ENCODE measurements at regions not wholly inside any gene's neighbourhood (a gene's known extent, or its start where the extent isn't known, plus 50 kb on each side); places are given as distances from the start of the nearest gene placed in this dataset.

DNA sequence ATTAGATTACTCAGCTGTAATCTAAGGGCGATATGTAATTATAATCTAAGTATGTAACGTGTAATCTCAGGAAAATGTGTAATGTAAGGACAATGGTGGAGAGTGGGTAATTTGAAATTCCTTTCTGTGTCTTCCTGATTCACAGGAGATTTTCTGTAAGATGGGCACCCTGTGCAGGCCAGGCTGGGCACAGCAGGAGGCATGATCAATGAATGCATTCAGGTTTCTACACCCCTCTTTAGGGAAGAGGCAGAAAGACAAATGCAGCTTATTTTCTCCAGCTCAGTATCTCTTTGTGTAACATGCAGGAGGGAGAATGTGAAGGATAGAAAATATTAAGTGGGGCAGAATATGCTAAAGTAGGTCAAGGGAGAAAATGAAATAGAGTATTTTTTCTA, 320.1 kb downstream of the PIK3C3 start:
- Histone ChIP-seq H3K4me1 (peaks cover 4% of the 10 kb centered on the region), H3K4me3 (no peak overlapping the region), H3K9me3 (no peaks in the 10 kb centered on the region), H3K36me3 (no peaks in the 10 kb centered on the region), H3K27me3 (no peaks in the 10 kb centered on the region), H3K9ac (ENCODE audit: low read depth in 2 of 2, low read length in 2 of 2) (no peak overlapping the region), H3K27ac (no peak overlapping the region)
- no peak for DNase-seq
- TF ChIP-seq, protein P1, sequence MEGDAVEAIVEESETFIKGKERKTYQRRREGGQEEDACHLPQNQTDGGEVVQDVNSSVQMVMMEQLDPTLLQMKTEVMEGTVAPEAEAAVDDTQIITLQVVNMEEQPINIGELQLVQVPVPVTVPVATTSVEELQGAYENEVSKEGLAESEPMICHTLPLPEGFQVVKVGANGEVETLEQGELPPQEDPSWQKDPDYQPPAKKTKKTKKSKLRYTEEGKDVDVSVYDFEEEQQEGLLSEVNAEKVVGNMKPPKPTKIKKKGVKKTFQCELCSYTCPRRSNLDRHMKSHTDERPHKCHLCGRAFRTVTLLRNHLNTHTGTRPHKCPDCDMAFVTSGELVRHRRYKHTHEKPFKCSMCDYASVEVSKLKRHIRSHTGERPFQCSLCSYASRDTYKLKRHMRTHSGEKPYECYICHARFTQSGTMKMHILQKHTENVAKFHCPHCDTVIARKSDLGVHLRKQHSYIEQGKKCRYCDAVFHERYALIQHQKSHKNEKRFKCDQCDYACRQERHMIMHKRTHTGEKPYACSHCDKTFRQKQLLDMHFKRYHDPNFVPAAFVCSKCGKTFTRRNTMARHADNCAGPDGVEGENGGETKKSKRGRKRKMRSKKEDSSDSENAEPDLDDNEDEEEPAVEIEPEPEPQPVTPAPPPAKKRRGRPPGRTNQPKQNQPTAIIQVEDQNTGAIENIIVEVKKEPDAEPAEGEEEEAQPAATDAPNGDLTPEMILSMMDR (IDR thresholded peaks at IDR 0.05), result no peak
- intact Hi-C loops (cut with DNase I), result no loop called here

DNA sequence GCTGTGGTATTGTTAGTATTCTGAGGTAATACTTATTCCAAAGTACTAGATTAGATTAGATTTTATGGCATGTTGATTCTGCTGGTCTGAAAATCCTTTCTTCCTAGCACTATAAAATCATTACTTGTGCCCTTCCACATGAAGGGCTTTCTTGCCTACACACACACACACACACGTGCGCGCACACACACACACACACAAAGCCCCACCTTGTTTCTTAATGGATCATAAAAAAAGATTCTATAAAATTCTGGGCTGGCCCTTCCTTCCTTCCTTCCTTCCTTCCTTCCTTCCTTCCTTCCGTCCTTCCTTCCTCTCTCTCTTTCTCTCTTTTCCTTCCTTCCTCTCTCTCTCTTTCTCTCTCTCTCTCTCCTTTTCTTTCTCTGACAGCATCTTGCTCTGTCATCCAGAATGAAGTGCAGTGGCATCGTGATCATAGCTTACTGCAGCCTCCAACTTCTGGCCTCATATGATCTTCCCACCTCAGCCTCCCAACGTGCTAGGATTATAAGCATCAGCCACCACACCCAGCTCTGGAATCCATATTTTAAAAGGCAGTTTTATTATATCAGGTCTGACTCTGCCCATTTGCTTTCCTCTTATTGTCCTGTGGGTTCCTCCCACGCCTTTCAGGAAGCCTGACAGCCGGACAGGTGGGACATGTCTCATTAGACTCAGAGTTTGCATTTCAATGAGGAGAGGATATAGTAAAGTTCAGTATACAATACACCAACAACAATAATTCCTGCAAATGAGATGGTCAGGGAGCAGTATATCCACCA, 321.1 kb downstream of the PIK3C3 start:
- Histone ChIP-seq H3K27me3 (no peaks in the 10 kb centered on the region), H3K36me3 (no peaks in the 10 kb centered on the region), H3K27ac (no peak overlapping the region), H3K9me3 (no peaks in the 10 kb centered on the region), H3K4me1 (peaks cover 4% of the 10 kb centered on the region), H3K9ac (ENCODE audit: low read depth in 2 of 2, low read length in 2 of 2) (no peak overlapping the region), H3K4me3 (no peak overlapping the region)
- intact Hi-C loops (cut with DNase I), result no loop called here
- TF ChIP-seq, protein P1 (IDR thresholded peaks at IDR 0.05), result no peak
- peak; percentile 23 for DNase-seq

DNA sequence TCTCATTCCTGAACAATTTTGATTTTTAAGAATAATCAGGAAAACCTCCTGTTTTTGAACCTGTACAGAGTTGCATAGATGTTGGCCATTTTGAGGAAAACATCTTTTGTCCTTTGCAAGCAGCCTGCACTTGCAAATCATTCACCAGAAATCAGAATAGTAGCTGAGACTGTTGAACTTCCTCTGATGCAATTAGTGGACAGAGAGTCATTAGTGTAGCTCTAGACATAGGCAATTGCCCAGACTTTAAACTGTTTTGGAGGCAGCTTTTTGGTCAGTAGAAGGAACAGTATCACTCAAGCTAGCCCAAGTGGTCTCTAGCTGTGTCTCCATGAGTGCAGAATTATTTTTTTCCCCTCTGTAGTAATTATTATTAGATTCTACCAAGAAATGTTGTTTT, 326.1 kb downstream of the PIK3C3 start:
- Histone ChIP-seq H3K9ac (ENCODE audit: low read depth in 2 of 2, low read length in 2 of 2) (no peak overlapping the region), H3K9me3 (no peaks in the 10 kb centered on the region), H3K4me1 (no peaks in the 10 kb centered on the region), H3K27me3 (no peaks in the 10 kb centered on the region), H3K36me3 (no peaks in the 10 kb centered on the region), H3K27ac (no peak overlapping the region), H3K4me3 (no peak overlapping the region)
- no peak for DNase-seq
- intact Hi-C loops (cut with DNase I), result no loop called here
- TF ChIP-seq, protein P1 (IDR thresholded peaks at IDR 0.05), result no peak

DNA sequence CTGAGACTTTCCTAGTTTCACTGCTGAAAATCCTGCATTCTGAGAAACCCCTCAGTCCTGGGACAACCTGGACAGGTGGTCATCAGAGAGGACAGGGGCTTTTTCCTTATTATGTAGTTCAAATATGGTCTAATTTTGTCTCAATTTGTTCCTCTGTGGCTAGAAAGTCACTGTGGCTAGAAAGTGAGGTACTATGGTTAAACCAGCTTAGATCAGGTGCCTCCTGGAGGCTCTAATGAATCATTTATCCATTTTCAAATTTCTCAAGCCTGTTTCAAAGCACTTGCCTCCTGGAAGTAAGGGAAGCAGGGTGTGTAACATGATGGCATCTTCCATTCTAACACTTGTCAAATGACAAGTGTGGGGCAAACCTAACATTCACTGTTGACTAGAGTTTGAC, 326.8 kb downstream of the PIK3C3 start:
- H3K27me3 ChIP-seq, result no peaks in the 10 kb centered on the region
- H3K9ac ChIP-seq (ENCODE audit: low read depth in 2 of 2, low read length in 2 of 2), result no peak overlapping the region
- no peaks in the 10 kb centered on the region for H3K4me1 ChIP-seq
- no peak overlapping the region for H3K27ac ChIP-seq
- DNase-seq, result no peak
- no peaks in the 10 kb centered on the region for H3K9me3 ChIP-seq
- TF ChIP-seq, protein P1 (IDR thresholded peaks at IDR 0.05), result no peak
- H3K4me3 ChIP-seq, result no peak overlapping the region
- no peaks in the 10 kb centered on the region for H3K36me3 ChIP-seq
- intact Hi-C loops (cut with DNase I), result no loop called here

DNA sequence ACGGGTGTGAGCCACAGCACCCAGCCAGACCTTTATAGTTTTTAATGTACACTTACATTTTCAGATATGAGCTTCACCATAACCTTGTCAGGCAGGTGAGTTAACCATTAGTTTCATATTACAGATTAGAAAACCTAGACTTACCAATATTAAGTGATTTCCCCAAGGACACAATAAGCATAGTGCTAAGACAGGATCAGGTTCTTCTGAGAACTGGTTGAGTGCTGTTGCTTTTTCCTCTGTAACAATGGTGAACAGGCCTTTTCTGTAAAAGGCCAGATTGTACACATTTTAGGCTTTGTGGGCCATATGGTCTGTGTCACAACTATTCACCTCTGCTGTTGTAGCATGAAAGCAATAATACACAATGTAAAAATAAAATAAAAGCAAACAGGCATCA, 332.0 kb downstream of the PIK3C3 start:
- intact Hi-C loops (cut with DNase I), result no loop called here
- no peaks in the 10 kb centered on the region for H3K27me3 ChIP-seq
- H3K4me3 ChIP-seq, result no peak overlapping the region
- no peaks in the 10 kb centered on the region for H3K36me3 ChIP-seq
- no peak for DNase-seq
- H3K4me1 ChIP-seq, result no peaks in the 10 kb centered on the region
- TF ChIP-seq, protein P1 (IDR thresholded peaks at IDR 0.05), result no peak
- H3K9ac ChIP-seq (ENCODE audit: low read depth in 2 of 2, low read length in 2 of 2), result no peak overlapping the region
- no peaks in the 10 kb centered on the region for H3K9me3 ChIP-seq
- H3K27ac ChIP-seq, result no peak overlapping the region
